ENCODE measurements at regions not wholly inside any gene's neighbourhood (a gene's known extent, or its start where the extent isn't known, plus 50 kb on each side); places are given as distances from the start of the nearest gene placed in this dataset.

GRCh38 chr18:24915547-24915946 is 436.4 kb downstream of the ZNF521 start:
- DNase-seq: no peak

GRCh38 chr18:24917767-24918166 is 434.2 kb downstream of the ZNF521 start:
- DNase-seq: no peak

- DNase-seq: no peak
These were observed 433.7 kb downstream of the ZNF521 start for GRCh38 chr18:24918257-24918656.

- no peak for DNase-seq
These were observed 432.7 kb downstream of the ZNF521 start for GRCh38 chr18:24919181-24919797.

GRCh38 chr18:24922491-24922890 is 429.5 kb downstream of the ZNF521 start:
- DNase-seq: no peak

GRCh38 chr18:24923138-24923537 is 428.8 kb downstream of the ZNF521 start:
- DNase-seq: no peak

GRCh38 chr18:24924066-24924716 is 427.8 kb downstream of the ZNF521 start:
- DNase-seq: no peak

- no peak for DNase-seq
These were observed 425.3 kb downstream of the ZNF521 start for GRCh38 chr18:24926649-24927048.

GRCh38 chr18:24928301-24928878 is 423.6 kb downstream of the ZNF521 start:
- no peak for DNase-seq

- DNase-seq: no peak
These were observed 421.5 kb downstream of the ZNF521 start for GRCh38 chr18:24930478-24930877.

GRCh38 chr18:24930971-24931370 is 421.0 kb downstream of the ZNF521 start:
- peak; percentile 31 for DNase-seq

- no peak for DNase-seq
These were observed 418.6 kb downstream of the ZNF521 start for GRCh38 chr18:24933345-24933744.

GRCh38 chr18:24934258-24934932 is 417.6 kb downstream of the ZNF521 start:
- DNase-seq: no peak

- no peak for DNase-seq
These were observed 417.0 kb downstream of the ZNF521 start for GRCh38 chr18:24935008-24935407.

- DNase-seq: no peak
These were observed 416.1 kb downstream of the ZNF521 start for GRCh38 chr18:24935896-24936295.

- DNase-seq: no peak
These were observed 415.3 kb downstream of the ZNF521 start for GRCh38 chr18:24936691-24937090.

GRCh38 chr18:24937639-24938275 is 414.2 kb downstream of the ZNF521 start:
- DNase-seq: no peak

- no peak for DNase-seq
These were observed 411.6 kb downstream of the ZNF521 start for GRCh38 chr18:24940416-24940815.

- no peak for DNase-seq
These were observed 410.6 kb downstream of the ZNF521 start for GRCh38 chr18:24941174-24941951.

GRCh38 chr18:24942144-24942543 is 409.8 kb downstream of the ZNF521 start:
- no peak for DNase-seq

- DNase-seq: no peak
These were observed 404.3 kb downstream of the ZNF521 start for GRCh38 chr18:24947521-24948305.

GRCh38 chr18:24949908-24950307 is 402.1 kb downstream of the ZNF521 start:
- no peak for DNase-seq

All from OCI-M1 (cell line).